IPS-NIHi7 (cell line): ENCODE measurements at regions not wholly inside any gene's neighbourhood (a gene's known extent, or its start where the extent isn't known, plus 50 kb on each side); places are given as distances from the start of the nearest gene placed in this dataset.
A peak's percentile ranks its signal among the peaks of the same experiment; 100 is the strongest.
"Not testable (repeated sequence)": the region's sequence is repeated elsewhere in the genome, so short reads cannot be mapped to it uniquely, and the experiment has no call there.

Source experiments
- DNase-seq: peaks from one replicate; pipeline ENCODE4 v3.0.0; 2012; ENCODE audit warnings: mixed read lengths; ENCODE audit errors: extremely low spot score

DNA sequence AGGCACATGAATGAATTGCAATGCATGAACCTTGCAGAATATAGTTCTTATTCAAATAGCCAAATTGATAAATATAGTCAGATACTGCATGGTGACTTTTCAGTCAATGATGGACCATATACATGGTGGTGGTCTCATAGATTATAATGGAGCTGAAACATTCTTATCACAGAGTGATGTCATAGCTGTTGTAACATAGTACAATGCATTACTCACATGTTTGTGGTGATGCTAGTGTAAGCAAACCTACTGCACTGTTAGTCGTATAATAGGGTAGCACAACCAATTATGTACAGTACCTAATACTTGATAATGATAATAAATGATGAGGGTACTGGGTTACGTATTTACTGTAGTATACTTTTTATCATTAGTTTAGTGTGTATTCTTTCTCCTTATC is 280.3 kb downstream of the BCAT1 start:
- no peak for DNase-seq

DNA sequence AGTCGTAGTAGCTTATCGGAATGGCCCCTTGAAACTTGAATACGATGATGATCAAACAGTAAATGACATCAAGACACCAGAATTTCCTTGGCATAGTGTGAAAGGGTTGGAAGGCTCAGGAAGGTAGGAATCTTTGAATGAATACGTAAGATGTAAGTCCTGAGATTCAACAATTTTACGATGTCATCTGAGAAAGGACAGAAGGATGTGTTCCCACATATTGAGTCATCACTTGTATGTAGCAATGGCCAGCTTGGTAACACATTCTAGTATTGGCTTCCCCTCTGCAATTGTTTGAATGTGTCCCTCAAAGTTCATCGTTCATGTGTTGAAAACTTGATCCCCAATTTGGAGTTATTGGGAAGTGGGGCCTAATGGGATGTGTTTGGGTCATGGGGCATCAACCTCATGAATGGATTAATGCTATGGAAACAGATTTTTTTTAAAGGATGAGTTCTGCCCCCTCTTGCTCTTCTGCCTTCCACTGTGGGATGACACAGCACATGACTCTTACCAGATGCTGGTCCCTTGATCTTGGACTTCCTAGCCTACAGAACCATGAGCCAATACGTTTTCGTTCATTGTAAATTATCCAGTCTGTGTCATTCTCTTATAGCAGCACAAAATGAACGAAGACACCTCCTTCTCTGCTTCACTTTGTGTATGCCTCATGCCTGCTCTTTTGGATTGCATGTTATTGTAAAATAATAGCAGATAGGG is 284.6 kb downstream of the BCAT1 start:
- no peak for DNase-seq

DNA sequence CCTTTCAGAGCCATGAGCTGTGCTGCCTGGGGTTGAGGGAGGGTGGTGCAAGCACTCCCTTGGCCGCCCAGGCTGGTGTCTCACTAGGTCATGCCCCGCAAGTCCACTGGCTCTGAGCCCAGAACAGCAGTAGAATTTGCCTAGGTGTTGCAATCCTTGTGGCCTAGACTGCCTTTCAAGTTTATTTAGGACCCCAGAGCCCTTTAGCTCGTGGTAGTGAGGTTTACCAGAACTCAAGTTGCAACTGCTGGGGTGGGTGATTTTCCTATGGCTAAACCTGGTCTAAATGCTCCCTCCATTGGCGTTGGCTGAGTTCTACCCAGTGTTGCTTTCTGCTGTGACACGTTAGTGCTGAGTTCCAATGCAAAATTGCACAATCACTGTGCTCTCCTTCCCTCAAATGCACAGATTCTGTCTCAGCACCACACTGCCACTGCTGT is 287.2 kb downstream of the BCAT1 start:
- no peak for DNase-seq

DNA sequence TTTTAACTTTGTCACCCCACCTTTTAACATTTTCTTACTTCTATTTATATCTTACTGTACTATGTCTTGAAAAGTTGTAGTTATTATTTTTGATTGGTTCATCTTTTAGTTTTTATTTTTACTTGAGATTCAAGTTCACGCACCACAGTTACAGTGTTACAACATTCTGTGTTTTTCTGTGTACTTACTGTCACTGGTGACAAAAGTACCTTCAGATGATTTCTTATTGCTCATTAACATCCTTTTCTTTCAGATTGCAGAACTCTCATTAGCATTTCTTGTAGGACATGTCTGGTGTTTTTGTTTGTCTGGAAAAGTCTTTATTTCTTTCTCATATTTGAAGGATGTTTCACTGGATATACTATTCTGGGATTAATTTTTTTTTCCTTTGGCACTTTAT is 289.9 kb downstream of the BCAT1 start:
- DNase-seq: no peak

DNA sequence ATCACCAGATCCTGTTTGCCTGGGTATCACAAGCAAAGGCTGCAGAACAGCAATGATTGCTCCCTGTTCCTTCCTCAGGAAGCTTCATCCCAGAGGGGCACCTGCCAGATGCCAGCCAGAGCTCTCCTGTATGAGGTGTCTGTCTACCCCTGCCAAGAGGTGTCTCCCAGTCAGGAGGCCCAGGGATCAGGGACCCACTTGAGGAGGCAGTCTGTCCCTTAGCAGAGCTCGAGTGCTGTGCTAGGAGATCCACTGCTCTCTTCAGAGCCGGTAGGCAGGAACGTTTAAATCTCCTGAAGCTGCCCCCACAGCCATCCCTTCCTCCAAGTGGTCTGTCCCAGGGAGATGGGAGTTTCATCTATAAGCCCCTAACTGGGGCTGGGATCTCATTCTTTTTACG is 294.6 kb downstream of the BCAT1 start:
- not testable (repeated sequence) for DNase-seq

DNA sequence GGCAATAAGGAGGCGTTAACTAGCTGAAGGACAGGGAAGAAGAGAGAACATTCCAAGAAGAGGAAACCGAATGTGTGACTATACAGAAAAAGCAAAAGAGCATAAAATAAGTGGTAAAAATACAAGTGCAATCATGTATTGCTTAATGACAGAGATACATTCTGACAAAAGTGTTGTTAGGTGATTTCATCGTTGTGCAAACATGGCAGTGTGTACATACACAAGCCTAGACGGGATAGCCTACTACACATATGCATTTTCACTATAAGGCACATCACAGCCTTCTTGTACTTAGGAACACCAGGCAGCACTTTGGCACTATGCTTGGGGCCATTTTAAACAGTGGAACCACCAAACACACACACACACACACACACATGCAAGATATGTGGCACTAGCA is 299.3 kb downstream of the BCAT1 start:
- no peak for DNase-seq

DNA sequence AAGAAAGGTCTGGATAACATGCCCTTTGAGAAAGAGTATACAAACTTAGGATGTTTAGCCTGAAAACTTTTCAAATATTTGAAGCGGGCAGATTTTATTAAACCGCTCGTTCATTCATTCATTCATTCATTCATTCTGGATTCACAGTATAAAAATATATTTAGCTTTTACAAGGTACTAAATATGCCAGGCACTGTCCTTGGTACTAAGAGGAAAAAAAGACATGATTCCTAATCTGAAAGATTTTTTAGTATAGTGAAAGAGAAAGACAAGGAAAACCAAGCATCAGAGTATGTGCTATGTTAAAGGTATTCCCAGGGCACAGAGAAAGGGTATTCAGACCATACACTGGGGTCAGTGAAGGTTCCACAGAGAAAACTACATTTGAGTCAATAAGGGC is 299.7 kb downstream of the BCAT1 start:
- DNase-seq: no peak

DNA sequence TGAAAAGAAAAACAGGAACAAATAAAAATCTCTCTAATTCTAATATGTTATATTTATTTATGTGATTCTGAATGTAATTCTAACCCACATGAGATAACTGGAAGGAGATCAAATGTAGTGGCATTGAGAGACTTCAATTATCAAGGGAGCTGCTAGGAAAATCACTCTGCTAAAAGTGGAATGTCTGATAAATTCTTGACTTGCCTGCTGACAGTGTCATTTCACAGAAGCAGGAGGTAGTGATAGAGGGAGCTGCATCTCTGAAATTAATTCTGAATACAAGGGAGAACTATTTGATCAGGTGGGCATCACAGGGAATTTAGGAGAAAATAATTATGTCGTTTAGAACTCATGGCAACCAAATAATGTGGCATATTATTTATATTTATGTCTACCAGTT is 303.6 kb downstream of the BCAT1 start:
- no peak for DNase-seq

DNA sequence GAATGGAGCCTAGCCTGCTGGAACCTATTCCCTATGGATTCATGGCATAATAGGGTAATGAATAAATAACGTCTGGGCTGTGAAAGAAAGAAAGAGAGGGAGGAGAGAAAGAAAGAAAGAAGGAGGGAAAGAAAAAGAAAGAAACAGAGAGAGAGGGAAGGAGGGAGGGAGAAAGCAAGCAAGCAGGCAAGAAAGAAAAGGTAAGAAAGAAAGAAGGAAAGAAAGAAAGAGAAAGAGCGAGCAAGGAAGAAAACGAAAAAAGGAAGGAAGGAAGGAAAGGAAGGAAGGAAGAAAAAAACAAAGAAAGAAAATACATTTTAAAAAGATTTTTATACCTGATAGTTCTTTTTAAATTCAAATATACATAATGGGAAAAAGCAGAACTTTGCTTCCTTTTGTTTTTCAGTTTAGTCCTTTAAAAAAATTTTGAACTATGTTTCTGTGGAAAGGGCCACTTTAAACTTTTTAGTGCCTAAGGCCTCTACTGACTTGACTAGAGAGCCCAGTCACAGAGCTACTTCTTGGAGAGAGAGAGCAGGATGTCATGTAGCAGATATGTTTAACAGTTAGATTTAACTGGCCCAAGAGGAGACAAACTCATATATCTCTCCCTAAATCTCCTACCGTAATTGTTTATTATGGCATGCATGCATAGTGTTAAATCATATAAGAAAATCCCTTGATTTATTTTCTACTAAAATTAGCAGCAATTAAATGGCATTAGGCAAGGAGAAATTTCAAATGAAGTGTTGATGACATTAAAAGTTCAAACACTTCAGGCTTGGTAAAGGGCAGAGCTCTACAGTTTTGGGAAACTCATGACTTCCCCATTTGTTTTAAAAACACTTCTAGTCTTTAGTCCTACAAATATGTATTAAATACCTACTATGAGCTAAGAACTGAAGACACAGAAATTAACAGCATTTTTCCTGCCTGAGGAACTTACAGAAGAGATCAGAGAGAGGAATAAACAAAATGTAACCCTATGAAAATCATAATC is 305.5 kb downstream of the BCAT1 start:
- DNase-seq: no peak

DNA sequence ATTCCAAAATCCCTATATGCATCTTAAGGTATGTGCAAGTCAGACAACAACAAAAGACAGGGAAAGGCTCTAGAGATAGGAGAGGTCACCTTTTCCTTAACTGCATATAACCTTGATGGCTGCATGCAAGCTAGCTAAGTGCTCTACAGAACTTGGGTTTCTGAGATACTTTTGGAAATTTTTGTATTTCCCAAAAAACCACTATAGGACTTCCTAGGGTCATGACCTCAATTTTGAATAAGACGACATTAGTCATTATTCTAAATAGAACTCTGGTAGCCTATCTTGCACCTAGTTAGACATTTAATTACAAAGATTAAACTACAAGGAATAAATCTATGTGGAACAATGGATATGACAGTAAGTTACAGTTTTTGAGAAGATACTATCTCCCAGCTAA is 309.3 kb downstream of the BCAT1 start:
- DNase-seq: no peak

DNA sequence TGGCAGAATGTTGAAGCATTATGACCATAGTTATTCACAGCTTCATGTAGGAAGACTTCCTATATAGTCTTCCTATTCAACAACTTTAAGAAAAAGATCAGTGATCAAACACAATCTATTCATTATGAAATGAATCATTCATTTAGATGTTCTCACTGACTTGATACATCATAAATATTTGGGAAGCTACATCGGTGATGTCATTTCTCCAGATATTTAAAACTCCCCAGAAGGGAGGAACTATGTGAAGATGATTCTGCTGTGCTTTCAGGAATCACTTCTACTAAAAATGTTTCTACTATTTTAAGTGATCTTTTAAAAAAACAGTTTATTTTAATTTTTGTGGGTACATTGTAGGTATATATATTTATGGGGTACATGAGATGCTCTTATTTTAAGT is 316.4 kb downstream of the BCAT1 start:
- no peak for DNase-seq

DNA sequence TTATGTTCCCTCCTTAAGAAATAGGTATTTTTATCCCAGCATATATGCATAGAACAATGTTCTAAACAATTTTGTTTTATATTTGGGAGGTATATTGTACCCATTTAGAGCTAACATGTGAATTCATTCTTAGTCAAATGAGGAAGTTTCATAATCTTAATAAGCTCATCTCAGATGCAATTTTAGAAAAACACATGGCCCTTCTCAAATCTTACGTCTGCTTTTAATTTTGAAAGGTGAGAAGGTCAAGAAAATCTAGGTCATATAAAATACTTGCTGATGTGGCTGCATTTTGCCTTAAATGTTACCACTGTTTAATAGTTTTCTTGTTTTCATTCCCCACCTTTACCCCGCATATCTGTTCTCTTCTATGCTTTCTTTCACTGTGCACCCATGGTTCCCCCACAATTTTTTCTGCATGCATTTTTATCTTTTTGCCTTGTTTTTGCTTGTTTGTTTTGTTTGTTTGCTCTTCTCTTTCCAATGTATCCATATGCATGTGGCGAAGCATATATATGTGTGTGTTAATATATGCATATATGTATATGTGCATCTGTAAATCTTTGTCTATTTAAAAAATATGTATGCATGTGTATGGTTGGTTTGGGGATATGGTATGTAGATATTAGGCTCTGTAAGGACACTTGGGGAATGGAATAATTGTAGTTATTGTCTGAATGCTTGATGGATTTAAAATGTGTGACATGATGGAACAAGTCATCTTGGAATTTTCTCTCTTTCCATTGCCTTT is 317.1 kb downstream of the BCAT1 start:
- DNase-seq: no peak

DNA sequence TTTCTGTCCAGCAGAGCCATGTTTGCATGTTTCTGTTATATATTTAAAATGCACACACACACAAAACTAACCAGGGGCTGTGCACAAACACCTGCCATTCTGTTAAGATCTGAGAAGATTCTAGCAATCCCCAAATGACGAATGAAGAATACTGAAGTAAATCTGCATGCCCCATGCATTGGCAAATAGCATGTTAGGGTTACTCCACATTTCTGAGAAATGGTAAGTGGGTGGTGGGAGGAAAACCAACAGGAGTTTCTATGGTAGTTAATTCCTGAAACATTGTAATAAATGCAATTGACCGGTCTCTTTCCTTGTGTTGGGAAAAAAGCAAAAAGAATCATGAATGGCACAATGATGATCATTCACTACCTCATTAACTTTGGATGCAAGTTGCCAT is 318.0 kb downstream of the BCAT1 start:
- no peak for DNase-seq

DNA sequence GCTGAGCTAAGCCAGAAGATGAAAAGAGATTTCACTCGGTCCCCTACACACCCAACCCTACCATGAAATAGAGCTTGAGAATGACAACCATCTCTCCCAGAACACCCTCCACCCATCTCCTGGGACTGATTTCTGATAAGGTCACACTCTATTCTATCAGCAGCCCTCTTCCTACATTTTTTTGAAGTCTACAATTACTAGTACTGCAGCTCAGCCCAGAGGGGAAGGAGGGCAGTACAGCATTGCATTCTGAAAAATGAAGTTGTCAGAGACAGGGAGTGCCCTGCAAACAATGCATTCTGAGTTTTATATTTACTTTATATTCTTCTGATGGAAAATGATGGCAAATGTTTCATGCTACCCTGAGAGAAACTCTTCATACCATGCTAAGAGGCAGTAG is 318.5 kb downstream of the BCAT1 start:
- DNase-seq: peak; percentile 18

DNA sequence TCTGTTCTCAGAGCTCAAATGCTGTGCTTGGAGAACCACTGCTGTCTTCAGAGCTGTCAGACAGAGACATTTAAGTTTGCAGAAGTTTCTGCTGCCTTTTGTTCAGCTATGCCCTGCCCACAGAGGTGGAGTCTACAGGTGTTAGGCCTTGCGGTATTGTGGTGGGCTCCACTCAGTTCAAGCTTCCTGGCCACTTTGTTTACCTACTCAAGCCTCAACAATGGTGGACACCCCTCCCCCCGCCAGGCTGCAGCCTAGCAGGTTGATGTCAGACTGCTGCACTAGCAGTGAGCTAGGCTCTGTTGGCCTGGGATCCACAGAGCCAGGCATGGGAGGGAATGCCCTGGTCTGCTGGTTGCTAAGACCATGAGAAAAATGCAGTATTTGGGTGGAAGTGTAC is 323.8 kb downstream of the BCAT1 start:
- no peak for DNase-seq

DNA sequence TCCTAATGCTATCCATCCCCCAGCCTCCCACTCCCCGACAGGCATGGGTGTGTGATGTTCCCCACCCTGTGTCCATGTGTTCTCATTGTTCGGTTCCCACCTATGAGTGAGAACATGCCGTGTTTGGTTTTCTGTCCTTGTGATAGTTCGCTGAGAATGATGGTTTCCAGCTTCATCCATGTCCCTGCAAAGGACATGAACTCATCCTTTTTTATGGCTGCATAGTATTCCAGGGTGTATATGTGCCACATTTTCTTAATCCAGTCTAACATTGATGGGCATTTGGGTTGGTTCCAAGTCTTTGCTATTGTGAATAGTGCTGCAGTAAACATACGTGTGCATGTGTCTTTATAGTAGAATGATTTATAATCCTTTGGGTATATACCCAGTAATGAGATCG is 328.9 kb downstream of the BCAT1 start:
- not testable (repeated sequence) for DNase-seq

DNA sequence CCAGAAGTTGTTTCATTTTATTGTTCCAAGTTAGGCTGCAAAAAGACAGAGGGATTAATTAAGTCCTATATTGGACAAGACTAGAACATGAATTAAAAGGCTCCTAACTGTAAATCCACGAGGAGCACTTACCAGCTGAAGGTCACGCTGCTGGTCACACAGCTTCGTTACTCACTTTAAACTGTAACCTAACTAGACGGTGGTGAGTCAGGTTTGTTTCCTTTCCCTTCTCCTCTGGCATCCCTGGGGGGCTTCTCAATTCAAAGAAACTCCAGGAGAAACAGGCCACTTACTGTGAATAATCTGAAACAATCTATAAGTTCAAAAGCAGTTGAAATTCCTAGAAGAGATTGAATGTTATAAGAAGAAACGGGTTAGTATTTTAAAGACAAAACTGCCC is 331.4 kb downstream of the BCAT1 start:
- DNase-seq: peak; percentile 25

DNA sequence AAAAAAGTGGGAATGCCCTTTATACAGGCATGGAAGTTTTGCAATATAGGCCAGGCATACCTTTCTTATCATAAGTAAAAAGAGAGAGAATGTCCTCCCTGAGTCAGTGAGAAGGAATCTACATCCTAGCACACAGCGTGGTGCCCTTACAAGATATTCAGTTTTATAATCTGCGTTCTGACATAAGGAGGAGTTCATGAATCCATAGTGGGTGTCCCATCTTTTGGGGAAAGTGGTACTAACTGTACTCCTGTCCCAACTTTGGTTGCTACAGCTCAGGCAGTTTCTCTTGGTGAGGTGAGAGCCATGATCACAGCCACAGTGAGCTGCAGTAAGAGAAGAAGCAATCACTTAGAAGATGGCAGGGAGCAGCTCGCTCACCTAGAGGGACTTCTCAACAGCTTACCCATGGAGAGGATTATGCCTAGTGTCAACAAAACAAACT is 332.9 kb downstream of the BCAT1 start:
- DNase-seq: no peak

DNA sequence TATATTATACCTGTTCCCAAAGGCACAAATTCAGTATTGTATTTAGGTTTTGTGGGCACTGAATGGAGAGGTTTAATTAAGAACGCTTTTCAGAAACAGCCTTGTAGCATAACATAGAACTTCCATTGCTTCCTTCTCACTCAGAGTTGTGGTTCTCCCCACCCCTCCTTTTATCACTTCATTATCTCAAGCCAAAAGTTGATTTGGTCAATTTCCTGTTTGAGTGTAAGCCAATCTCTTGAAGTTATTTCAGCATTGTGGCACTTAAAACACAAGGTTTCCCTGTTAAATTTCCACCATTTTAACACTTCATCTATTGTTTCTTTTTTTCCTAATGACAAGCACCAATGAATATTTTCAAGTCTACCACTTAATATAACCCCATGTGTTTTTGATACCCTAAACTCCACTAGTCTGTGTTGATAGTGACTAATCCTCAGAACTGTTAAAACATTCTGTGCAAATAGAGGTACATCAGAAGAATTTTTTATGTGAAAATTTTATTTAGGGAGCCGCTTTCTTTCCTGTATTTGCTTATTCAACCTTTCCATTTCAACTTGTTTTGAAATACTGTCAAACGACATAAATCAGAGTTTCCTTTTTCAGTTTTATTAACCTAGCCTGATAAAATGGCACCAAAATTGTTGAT is 340.1 kb downstream of the BCAT1 start:
- DNase-seq: no peak

DNA sequence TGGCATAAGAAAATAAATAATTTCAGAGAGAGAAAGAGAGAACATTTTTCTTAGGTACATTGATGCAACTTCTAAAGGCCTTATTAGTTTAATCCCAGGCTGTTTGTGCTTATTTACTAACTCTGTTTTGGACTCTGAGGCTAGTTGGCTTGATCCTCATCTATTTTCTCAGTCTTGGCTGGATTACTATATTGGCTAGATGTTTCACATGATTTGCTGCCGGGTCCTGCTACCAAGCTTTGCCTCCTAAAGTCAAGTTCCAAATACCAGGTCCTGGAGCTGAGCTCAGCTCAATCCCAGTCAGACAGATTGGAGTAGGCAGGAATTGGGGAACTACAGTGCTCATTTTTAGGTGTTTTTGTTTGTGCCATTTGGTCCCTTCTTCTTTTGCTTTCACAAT is 340.8 kb downstream of the BCAT1 start:
- no peak for DNase-seq

DNA sequence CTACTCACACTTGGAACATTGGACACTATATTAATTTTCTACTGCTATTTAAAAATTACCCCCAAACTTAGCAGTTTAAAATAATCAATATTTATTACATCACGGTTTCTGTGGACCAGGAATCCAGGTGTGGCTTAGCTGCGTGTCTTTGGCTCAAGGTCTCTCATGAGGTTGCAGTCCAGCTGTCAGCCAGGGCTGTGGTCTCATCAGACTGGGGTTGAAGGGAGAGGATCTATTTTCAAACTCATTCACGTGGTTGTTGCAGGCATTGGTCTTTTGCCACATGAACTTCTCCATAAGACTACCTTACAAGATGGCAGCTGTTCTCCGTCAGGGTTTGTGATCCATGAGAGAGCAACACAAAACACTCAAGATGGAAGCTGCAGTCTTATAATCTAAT is 343.0 kb downstream of the BCAT1 start:
- no peak for DNase-seq

DNA sequence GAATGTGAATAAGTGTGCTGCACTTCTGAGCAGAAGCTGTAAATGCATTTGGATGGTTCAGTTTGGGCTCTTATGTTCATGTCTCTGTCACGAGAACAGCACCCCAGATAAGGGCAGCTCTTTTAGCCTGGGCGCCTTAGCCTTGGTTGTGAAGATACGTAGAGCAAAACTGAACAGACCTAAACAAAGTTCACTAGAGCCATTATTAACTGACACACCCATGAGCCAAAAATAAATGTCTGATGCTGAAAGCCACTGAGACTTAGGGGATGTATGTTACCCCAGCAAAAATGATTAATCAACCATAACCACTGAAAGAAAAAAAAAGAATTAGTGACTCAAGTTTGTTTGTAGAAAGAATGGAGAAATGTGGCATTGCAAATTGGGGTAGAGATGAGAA is 343.4 kb downstream of the BCAT1 start:
- no peak for DNase-seq
